Mesendoderm (in vitro differentiated cells): ENCODE measurements at regions not wholly inside any gene's neighbourhood (a gene's known extent, or its start where the extent isn't known, plus 50 kb on each side); places are given as distances from the start of the nearest gene placed in this dataset.

ENCODE experiments used
- DNase-seq: peaks from one replicate; pipeline ENCODE4 v3.0.0; 2013
- H2AK5ac ChIP-seq: 2 replicates; pipeline ENCODE4 v1.6.1; 2013; ENCODE audit warnings: low read length, inconsistent platforms
- H2BK120ac ChIP-seq: 2 replicates; pipeline ENCODE4 v1.6.1; 2013; ENCODE audit warnings: low read depth, mild to moderate bottlenecking, low read length, moderate library complexity, mixed read lengths
- H2BK15ac ChIP-seq: replicated peaks from 2 replicates; pipeline ENCODE4 v1.6.1; 2013; ENCODE audit warnings: low read depth, mild to moderate bottlenecking, moderate library complexity
- H2BK5ac ChIP-seq: 2 replicates; pipeline ENCODE4 v1.6.1; 2013; ENCODE audit warnings: low read length, inconsistent platforms
- H3K18ac ChIP-seq: 2 replicates; pipeline ENCODE4 v1.6.1; 2013; ENCODE audit warnings: mild to moderate bottlenecking, low read length, mixed read lengths
- H3K23ac ChIP-seq: one replicate; pipeline ENCODE4 v1.6.1; 2013; ENCODE audit warnings: low read length
- H3K27ac ChIP-seq: 2 replicates; pipeline ENCODE4 v1.5.1; 2013; ENCODE audit warnings: low read depth, mild to moderate bottlenecking, inconsistent platforms, low read length, moderate library complexity
- H3K27me3 ChIP-seq: 2 replicates; pipeline ENCODE4 v1.6.1; 2013; ENCODE audit warnings: low read length, control low read depth, mild to moderate bottlenecking, inconsistent platforms; ENCODE audit not compliant: insufficient read depth, poor library complexity
- H3K36me3 ChIP-seq: 2 replicates; pipeline ENCODE4 v1.6.1; 2013; ENCODE audit warnings: low read length, inconsistent platforms; ENCODE audit not compliant: control insufficient read depth, insufficient read depth
- H3K4ac ChIP-seq: one replicate; pipeline ENCODE4 v1.6.1; 2013; ENCODE audit warnings: low read depth, mild to moderate bottlenecking, low read length, moderate library complexity
- H3K4me1 ChIP-seq: 2 replicates; pipeline ENCODE4 v1.6.1; 2013; ENCODE audit warnings: low read depth, low read length, inconsistent platforms; ENCODE audit not compliant: control insufficient read depth
- H3K4me2 ChIP-seq: 2 replicates; pipeline ENCODE4 v1.6.1; 2013; ENCODE audit warnings: low read length
- H3K4me3 ChIP-seq: 2 replicates; pipeline ENCODE4 v1.5.1; 2013; ENCODE audit warnings: mild to moderate bottlenecking, low read length
- H3K56ac ChIP-seq: one replicate; pipeline ENCODE4 v1.6.1; 2013; ENCODE audit warnings: low read length
- H3K79me1 ChIP-seq: 2 replicates; pipeline ENCODE4 v1.6.1; 2013; ENCODE audit warnings: low read length, inconsistent platforms
- H3K79me2 ChIP-seq: 2 replicates; pipeline ENCODE4 v1.6.1; 2013; ENCODE audit warnings: mild to moderate bottlenecking, low read length; ENCODE audit not compliant: control insufficient read depth, insufficient read depth
- H3K9ac ChIP-seq: 2 replicates; pipeline ENCODE4 v1.6.1; 2013; ENCODE audit warnings: low read length, inconsistent platforms
- H4K5ac ChIP-seq: one replicate; pipeline ENCODE4 v1.6.1; 2013; ENCODE audit warnings: low read length
- H4K8ac ChIP-seq: one replicate; pipeline ENCODE4 v1.6.1; 2013; ENCODE audit warnings: low read depth, mild to moderate bottlenecking, control low read depth, low read length, moderate library complexity
- WGBS: extraction: QIAGEN DNeasy Blood & Tissue Kit; methylation state at CpG from one replicate; pipeline ENCODE4 v1.1.7; 2013; ENCODE audit warnings: low lambda C conversion rate, missing lambda C conversion rate; ENCODE audit not compliant: insufficient coverage; ENCODE audit errors: extremely low coverage; 5-methylcytosine and 5-hydroxymethylcytosine counted together

- DNase-seq = no peak
- Histone ChIP-seq H3K27ac (no peak overlapping the region), H2BK120ac (no peak overlapping the region), H4K5ac (no peak overlapping the region), H3K23ac (no peak overlapping the region), H3K56ac (no peak overlapping the region), H3K79me1 (no peaks in the 10 kb centered on the region), H2BK15ac (no peak overlapping the region), H3K4me3 (no peak overlapping the region), H4K8ac (no peak overlapping the region), H2BK5ac (no peak overlapping the region), H3K27me3 (no peaks in the 10 kb centered on the region), H3K18ac (no peak overlapping the region), H3K4ac (no peak overlapping the region), H3K4me1 (no peaks in the 10 kb centered on the region), H3K9ac (no peak overlapping the region), H3K4me2 (no peak overlapping the region), H3K36me3 (no peaks in the 10 kb centered on the region), H2AK5ac (no peak overlapping the region), H3K79me2 (no peaks in the 10 kb centered on the region)
- WGBS = no CpG with 5 or more reads among the region's 2 CpGs
These were observed 389.1 kb downstream of the ETS1 start for GRCh38 chr11:128198216-128198772.

DNA sequence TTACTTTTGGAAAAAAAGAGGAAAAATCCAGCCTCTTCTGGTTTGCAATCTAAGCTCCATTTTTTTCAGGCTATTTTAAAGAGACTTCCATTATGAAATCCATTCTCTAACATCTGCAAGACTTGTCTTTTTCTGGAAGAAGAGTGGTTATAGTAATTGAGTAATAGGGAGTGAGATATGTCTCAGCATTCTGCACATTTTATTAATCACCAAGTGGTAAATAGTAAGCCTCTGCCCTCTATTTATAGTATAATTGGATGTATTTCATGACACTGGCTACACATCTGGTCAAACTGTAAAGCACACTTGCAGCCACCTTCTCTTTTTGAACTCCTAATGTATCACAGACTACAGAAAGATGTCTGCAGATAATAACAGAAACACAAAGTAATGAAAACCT is 391.1 kb downstream of the ETS1 start:
- H3K27me3 ChIP-seq = no peaks in the 10 kb centered on the region
- no peak overlapping the region for H4K5ac ChIP-seq
- no peaks in the 10 kb centered on the region for H3K79me2 ChIP-seq
- no peak overlapping the region for H2AK5ac ChIP-seq
- no peak overlapping the region for H2BK15ac ChIP-seq
- no peak overlapping the region for H3K18ac ChIP-seq
- no peak for DNase-seq
- no peak overlapping the region for H3K27ac ChIP-seq
- no peaks in the 10 kb centered on the region for H3K79me1 ChIP-seq
- no peak overlapping the region for H3K56ac ChIP-seq
- no peaks in the 10 kb centered on the region for H3K4me1 ChIP-seq
- no peak overlapping the region for H3K4ac ChIP-seq
- H4K8ac ChIP-seq = no peak overlapping the region
- H3K23ac ChIP-seq = no peak overlapping the region
- H3K9ac ChIP-seq = no peak overlapping the region
- no peak overlapping the region for H2BK5ac ChIP-seq
- no peak overlapping the region for H3K4me3 ChIP-seq
- H3K36me3 ChIP-seq = no peaks in the 10 kb centered on the region
- no peak overlapping the region for H2BK120ac ChIP-seq
- no peak overlapping the region for H3K4me2 ChIP-seq

DNA sequence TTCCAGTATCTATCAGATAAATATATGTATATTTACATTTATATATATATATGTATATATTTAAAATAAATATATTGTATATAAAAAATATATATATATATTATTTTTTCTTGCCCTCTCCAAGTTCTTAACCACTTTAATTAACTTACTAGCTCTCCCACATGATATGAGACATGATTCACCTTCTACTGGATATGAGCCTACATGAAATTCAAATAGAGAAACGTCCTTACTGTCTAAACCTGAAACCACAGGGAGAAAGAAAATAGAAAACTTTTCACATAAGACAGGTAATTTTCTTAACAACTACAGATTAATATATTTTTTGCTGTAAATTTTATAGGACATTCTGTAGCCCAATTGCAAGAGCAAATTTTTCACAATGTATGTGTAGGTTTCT is 391.6 kb downstream of the ETS1 start:
- no peaks in the 10 kb centered on the region for H3K36me3 ChIP-seq
- H2AK5ac ChIP-seq = no peak overlapping the region
- H3K79me1 ChIP-seq = no peaks in the 10 kb centered on the region
- no peak overlapping the region for H3K56ac ChIP-seq
- no CpG with 5 or more reads among the region's 1 CpG for WGBS
- no peaks in the 10 kb centered on the region for H3K79me2 ChIP-seq
- no peak overlapping the region for H3K4me3 ChIP-seq
- no peak overlapping the region for H3K4ac ChIP-seq
- H2BK15ac ChIP-seq = no peak overlapping the region
- H3K4me2 ChIP-seq = no peak overlapping the region
- no peak for DNase-seq
- H2BK5ac ChIP-seq = no peak overlapping the region
- H3K27me3 ChIP-seq = no peaks in the 10 kb centered on the region
- no peak overlapping the region for H4K8ac ChIP-seq
- H4K5ac ChIP-seq = no peak overlapping the region
- H3K9ac ChIP-seq = no peak overlapping the region
- H3K18ac ChIP-seq = no peak overlapping the region
- no peak overlapping the region for H3K23ac ChIP-seq
- no peaks in the 10 kb centered on the region for H3K4me1 ChIP-seq
- H2BK120ac ChIP-seq = no peak overlapping the region
- no peak overlapping the region for H3K27ac ChIP-seq

DNA sequence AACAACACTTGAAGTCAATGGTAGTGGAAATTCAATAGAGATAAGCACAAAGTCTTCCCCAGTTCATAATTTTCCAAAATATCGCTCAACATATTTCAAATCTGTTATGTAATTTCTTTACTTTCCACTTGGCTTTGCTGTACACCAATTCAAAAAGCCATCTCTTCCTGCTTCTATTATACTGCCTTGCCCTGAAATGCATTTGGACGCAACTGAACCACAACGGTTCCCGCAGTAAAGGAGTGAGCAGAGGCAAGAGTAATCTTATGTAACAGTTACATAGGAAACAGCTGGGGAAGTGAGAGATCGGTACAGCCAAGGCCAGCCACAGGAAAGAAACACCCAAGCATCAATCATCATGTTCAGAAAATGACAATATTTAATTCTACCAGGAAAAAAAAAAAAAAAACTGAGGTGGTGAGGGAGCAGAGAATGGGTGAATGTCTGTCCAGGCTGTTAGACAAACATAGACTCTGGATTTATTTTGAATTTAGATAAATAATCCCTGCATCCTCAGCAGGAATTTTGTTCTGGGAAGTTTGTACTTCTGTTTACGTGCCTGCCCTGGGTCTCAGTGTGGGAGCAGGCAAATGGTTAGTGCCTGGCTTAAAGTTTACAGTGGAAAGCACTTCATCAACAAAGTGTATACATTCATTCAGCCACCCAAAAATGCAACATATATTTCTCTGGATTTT is 392.2 kb downstream of the ETS1 start:
- Histone ChIP-seq H3K23ac (no peak overlapping the region), H3K79me2 (no peaks in the 10 kb centered on the region), H4K5ac (no peak overlapping the region), H3K4me2 (no peak overlapping the region), H3K4me1 (no peaks in the 10 kb centered on the region), H3K9ac (no peak overlapping the region), H3K4ac (no peak overlapping the region), H2BK120ac (peak overlapping the region; percentile 28), H3K36me3 (no peaks in the 10 kb centered on the region), H3K4me3 (no peak overlapping the region), H3K27ac (no peak overlapping the region), H3K27me3 (no peaks in the 10 kb centered on the region), H3K56ac (no peak overlapping the region), H3K79me1 (no peaks in the 10 kb centered on the region), H2BK15ac (peak overlapping the region; percentile 74), H2BK5ac (no peak overlapping the region), H4K8ac (no peak overlapping the region), H3K18ac (no peak overlapping the region), H2AK5ac (no peak overlapping the region)
- 100% methylated on average over 1 of the region's 6 CpGs for WGBS
- DNase-seq = no peak

- no peak overlapping the region for H4K8ac ChIP-seq
- no peak overlapping the region for H2BK15ac ChIP-seq
- no peak overlapping the region for H3K23ac ChIP-seq
- no peaks in the 10 kb centered on the region for H3K4me1 ChIP-seq
- no peak overlapping the region for H2BK5ac ChIP-seq
- no peaks in the 10 kb centered on the region for H3K79me1 ChIP-seq
- H3K9ac ChIP-seq = no peak overlapping the region
- H3K4ac ChIP-seq = no peak overlapping the region
- no peak overlapping the region for H3K4me3 ChIP-seq
- no peak overlapping the region for H3K18ac ChIP-seq
- no peak for DNase-seq
- H2AK5ac ChIP-seq = no peak overlapping the region
- no peak overlapping the region for H3K27ac ChIP-seq
- H3K56ac ChIP-seq = no peak overlapping the region
- no peaks in the 10 kb centered on the region for H3K79me2 ChIP-seq
- H4K5ac ChIP-seq = no peak overlapping the region
- H3K4me2 ChIP-seq = no peak overlapping the region
- H3K27me3 ChIP-seq = no peaks in the 10 kb centered on the region
- no peak overlapping the region for H2BK120ac ChIP-seq
- no peaks in the 10 kb centered on the region for H3K36me3 ChIP-seq
These were observed 393.1 kb downstream of the ETS1 start for GRCh38 chr11:128194216-128194615.

DNA sequence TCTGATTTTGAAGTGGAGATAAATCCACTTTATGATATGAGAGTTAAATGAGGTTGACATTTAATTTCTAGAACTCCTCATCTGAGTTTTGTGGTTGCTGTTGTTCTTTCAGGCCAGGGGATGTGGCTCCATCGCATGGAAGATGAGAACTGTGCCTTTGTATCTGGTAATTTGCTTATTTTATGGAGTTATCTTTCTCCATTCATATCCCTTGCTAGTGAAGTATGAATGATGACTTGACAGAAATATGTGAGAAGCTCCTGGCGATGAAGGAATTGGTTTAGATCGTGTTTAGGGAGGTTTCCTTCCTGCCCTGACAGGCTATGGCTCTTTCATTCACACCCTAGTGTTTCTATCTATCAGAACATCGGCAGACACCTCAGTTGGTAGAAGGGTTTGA is 393.7 kb downstream of the ETS1 start:
- Histone ChIP-seq H2BK5ac (no peak overlapping the region), H4K8ac (no peak overlapping the region), H3K4me1 (no peaks in the 10 kb centered on the region), H2BK15ac (no peak overlapping the region), H3K36me3 (no peaks in the 10 kb centered on the region), H3K56ac (no peak overlapping the region), H3K27ac (no peak overlapping the region), H3K4ac (no peak overlapping the region), H3K79me1 (no peaks in the 10 kb centered on the region), H3K27me3 (no peaks in the 10 kb centered on the region), H3K9ac (no peak overlapping the region), H2AK5ac (no peak overlapping the region), H3K4me3 (no peak overlapping the region), H3K23ac (no peak overlapping the region), H3K79me2 (no peaks in the 10 kb centered on the region), H3K4me2 (no peak overlapping the region), H2BK120ac (no peak overlapping the region), H3K18ac (no peak overlapping the region), H4K5ac (no peak overlapping the region)
- no peak for DNase-seq
- WGBS = no CpG with 5 or more reads among the region's 4 CpGs
